Posterior cingulate gyrus (tissue), 11 donors: ENCODE measurements at regions not wholly inside any gene's neighbourhood (a gene's known extent, or its start where the extent isn't known, plus 50 kb on each side); places are given as distances from the start of the nearest gene placed in this dataset.

Source experiments
- DNase-seq, 10 donors: peaks; one replicate each; pipeline versions ENCODE4 v3.0.0 to v3.0.0-alpha.2; 2020 to 2021; ENCODE audit warnings: mixed read lengths in 3 of 10
- intact Hi-C: fragments of 100-400 bp; cut with DNase I; formaldehyde crosslinking; loops from one replicate; pipeline ENCODE4 v1.15.1; 2023

DNA sequence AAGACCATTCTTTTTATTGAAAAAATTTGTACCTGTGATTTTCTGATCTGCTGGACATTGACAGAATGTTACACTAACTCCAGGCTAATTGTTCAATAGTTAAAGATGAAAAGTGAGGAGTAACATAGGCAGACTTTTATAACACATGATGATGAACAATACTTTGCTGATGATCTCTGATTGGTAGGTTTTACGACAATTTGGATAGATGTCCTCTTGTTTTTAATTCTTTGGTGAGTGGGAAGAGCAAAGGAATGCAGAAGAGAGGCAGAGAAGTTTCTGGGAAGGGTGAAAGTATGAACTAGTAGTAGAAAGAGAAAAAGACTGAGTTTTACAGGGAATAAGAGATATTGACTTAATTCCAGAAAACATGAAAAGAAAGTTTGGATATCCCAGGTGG, 267.3 kb upstream of the HAND2 start:
- intact Hi-C loops, result no loop called here
- DNase-seq, result no peak

DNA sequence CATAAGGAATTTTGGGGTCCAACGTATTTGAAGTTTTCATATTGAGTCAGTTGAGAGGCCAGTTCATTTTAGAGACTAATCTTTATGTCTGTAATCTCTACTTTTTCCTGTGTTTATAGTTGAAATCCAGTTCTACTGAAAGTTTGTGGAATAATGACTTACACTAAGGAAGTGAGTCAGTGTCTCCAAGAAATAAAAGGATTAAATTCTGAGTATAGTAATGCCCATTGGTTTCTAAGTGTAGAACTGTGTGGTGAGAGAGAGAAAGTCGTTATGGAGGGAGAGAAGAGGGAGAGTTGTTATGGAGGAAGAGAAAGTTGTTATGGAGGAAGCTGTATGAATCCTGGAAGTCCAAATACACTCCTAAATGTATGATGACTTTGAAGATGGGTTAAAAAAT, 264.6 kb upstream of the HAND2 start:
- DNase-seq, result no peak
- intact Hi-C loops, result no loop called here

DNA sequence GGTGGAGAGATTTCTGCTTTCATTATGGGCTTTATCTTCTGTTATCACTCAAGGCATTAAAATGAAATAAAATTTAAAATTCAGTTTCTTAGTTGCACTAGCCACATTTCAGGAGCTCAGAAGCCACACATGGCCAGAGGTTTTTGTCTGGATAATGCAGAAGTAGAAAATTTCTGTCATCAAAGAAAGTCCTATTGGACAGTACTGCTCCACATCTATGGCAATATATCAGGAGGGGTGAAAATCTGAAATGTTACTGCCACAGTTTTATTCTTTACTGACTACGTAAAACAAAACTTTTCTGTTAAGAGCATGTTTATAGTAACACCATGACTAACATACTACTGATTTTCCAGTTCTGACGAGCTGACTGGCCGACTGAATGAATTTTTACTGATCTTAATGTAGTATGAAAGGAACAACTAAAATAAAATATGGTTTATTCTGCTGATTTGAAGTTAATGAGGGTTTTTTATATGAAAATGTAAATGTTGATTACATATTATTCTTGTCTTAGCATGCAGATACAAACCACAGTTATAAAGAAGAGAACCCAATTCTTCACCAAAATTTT, 264.0 kb upstream of the HAND2 start:
- intact Hi-C loops, result no loop called here
- DNase-seq, result no peak

DNA sequence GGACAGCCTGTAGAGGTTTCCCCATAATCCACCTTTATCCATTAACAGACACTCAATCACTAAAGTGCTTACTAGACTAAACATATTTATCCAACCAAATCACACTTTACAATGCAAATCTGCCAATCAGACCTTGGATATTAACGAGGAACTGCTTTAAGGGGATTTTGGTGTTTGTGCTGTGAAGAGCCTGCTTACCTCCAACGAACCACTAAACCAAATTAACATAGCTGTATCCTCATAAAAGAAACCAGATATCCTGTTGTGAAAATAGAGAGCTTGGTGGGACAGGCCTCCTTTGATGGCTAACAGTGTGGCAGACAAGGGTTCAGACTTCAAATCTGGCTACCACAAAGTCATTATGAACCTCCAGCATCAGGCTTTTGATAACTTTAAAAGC, 252.6 kb upstream of the HAND2 start:
- intact Hi-C loops, result no loop called here
- no peak for DNase-seq

DNA sequence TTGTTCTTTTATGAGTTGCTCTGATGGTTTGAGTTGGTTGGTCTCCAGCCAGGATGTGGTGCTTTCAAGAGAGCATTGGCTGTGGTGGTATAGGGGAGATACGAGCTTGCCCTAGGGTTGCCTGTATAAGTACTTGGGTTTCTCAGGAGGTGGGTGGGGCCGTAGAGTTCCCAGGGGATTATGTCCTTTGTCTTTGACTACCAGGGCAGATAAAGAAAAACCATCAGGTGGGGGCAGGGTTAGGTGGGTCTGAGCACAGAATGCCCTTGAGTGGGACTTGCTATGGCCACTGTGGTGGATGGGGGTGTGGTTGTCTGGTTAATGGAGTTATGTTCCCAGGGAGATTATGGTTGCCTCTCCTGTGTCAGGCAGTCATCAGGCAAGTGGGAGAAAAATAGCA, 247.9 kb upstream of the HAND2 start:
- no peak for DNase-seq
- intact Hi-C loops, result no loop called here

DNA sequence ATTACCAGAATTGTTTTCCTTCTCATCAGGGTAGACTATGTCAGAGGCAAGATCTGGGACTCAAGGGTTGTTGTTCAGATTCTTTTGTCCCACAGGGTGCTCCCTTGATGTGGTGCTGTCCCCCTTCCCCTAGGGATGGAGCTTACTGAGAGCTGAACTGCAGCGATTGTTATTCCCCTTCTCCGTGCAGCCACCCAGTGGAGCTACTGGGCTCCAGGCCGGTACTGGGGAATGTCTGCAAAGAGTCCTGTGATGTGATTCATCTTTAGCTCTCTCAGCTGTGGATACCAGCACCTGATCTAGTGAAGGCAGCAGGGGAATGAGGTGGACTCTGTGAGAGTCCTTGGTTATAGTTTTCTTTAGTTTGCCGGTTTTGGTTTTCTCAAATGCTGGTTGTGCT, 247.4 kb upstream of the HAND2 start:
- DNase-seq, result no peak
- intact Hi-C loops, result no loop called here

DNA sequence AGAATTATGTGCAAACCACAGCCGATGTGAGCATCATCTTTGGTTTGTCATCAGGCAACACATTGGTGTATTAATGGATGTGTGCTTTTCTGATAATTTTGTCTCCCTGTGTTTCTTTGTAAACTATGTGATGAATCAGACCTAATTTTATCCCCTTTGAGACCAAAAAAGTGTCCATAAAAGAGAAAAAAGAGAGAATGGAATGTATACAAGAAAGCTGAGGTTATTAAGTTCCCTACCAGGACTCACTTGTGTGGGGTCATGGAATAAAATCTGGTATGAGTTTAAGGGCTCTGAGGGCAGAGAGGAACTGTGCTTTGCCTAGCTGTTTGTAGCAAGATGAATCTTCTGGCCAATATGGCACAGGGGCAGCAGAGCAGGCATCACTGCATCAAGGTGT, 239.5 kb upstream of the HAND2 start:
- intact Hi-C loops, result no loop called here

DNA sequence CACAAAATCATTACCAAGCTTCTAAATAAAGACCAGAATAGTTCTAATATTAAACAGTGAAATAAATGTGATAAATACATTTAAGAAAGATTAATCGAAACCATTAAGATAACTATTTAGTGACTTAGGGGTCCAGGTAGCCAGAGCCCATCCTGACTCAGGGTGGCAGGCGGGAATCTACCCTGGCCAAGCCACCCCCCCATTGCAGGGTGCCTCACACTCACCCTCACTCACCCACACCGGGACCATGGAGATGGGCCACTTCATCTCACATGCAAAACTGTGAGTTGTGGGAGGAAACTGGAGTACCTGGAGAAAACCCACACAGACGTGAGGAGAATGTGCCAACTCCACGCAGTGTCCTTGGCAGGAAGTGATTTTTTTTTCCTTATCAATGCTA, 237.6 kb upstream of the HAND2 start:
- intact Hi-C loops, result no loop called here
- DNase-seq, result no peak

More for the DNA sequence above, 239.5 kb upstream of the HAND2 start:
- no peak for DNase-seq

DNA sequence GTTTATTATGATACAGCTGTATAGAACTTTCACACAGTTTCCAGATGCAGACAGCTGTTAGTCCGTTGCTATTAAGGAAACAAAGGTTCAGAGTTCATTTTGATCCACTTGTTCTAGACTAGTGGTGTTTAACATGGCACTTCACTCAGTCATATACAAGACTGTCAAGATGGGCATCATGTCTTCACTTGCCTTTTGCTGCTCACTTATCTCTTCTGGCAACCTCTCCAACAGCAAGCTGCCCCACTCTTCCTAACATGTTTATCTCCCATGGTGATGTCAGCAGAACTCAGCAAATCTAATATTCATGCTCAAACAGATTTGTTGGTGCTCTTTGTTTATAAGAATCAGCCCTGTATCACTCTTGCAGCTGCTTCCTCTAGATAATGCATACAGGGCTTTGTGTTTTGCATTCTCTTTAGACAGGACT, 236.2 kb upstream of the HAND2 start:
- intact Hi-C loops, result no loop called here
- no peak for DNase-seq

DNA sequence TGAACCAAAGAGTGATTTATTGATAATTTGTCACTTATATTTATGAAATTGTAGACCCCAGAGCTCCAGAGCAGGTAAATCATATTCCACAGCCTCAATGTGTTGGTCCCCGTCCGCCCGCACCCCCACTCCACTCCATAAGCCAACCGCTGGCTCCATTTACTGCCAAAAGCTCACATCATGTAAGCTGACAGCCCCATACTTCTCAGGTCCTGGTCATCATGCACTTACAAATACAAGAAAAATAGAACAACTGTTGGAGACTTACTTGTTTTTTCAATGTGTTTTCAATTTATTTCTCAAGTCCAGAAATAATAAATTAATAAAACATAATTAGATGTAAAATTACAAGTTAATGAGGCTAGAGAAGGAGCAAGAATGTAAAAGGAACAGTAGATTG, 235.7 kb upstream of the HAND2 start:
- intact Hi-C loops, result no loop called here
- no peak for DNase-seq

DNA sequence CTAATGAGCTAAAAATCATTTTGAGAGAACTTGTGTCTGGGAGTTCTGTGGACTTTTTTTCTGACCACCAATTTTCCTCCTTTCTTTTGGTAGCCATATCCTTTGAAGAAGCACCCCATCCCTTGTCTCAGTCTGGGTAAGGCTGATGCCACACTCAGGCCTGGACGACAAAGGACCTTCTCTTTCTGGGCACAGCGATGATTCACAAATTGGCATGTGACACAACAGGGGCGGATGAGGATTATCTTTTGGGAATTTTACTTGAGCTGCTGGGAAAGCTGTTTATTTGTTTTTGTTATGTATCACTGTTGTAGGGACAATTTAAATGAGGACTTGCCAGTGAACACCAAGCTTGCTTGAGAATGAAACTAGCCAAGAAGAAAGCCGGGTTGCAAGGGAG, 233.4 kb upstream of the HAND2 start:
- intact Hi-C loops, result no loop called here
- no peak for DNase-seq

DNA sequence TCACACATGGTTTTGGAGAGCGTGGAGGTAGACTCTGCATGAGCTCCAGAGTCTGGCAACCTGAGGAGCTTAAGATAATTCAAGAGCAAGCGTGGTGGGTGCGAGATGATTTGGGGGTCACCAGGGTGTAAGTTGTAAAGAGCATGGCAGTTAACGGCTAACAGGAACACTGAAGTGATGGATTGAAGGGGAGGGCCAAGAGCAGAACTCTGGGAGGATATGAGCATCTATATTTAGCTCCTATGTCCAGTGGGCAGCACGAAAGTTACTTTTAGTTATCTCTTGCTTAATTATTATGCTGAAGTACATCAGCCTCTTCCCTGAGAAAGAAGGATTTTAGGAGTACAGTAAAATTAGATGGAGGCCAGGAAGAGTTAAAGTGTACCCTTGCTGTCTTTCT, 231.9 kb upstream of the HAND2 start:
- intact Hi-C loops, result no loop called here

DNA sequence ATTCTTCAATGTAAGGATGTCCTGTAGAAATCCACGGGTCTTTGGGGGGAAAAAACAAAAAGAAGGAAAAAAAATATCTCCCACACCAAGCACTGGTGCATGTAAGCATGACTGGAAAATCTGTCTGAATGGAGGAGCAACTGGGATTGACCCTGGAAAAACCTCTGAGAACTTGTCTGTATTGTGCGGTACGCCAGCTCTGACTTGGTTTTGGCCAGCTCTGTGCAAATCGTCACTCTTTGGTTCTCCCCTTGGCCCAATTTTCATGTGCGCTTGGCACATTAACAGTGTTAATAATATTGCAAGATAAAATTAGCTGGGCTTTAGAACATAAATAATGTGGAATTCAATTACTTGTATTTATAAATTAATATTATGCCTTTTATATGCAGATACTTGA, 231.2 kb upstream of the HAND2 start:
- intact Hi-C loops, result no loop called here
- no peak for DNase-seq

More for the DNA sequence above, 231.9 kb upstream of the HAND2 start:
- no peak for DNase-seq

DNA sequence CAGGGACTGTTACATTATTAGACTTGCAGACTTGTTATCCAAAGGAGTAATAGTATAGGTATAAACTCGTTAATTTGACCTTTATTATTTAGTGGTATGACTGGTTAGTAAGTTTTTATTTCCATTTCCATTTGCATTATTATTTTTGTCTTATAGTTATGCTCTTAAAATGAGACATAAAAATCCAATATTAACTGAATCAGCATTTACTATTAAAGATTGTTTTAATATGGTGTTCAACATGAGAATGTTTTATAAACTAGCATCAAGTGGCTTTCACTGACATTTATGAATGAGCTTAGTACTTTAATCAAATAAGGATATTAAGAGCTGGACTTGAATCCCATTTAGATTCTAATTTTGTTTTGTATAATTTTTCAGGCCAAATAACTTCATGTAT, 228.1 kb upstream of the HAND2 start:
- intact Hi-C loops, result no loop called here
- DNase-seq, result no peak

DNA sequence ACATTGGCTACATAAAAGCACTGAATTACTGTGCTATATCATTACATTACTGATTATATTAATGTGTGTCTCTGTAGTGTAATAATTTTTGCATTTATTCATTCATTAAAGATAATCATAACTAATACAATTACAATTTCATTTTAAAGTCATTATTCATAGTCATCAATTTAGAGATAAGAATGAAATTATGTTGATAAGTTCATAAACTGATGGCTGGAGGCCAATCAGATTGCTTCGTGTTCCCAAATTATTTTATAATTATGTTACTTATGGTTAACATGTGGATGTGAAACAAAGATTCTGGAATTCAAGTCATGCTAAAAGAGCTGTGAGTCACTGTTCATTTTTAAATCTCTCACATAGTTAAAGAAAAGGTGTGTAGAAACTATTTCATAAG, 223.4 kb upstream of the HAND2 start:
- DNase-seq, result no peak
- intact Hi-C loops, result no loop called here

DNA sequence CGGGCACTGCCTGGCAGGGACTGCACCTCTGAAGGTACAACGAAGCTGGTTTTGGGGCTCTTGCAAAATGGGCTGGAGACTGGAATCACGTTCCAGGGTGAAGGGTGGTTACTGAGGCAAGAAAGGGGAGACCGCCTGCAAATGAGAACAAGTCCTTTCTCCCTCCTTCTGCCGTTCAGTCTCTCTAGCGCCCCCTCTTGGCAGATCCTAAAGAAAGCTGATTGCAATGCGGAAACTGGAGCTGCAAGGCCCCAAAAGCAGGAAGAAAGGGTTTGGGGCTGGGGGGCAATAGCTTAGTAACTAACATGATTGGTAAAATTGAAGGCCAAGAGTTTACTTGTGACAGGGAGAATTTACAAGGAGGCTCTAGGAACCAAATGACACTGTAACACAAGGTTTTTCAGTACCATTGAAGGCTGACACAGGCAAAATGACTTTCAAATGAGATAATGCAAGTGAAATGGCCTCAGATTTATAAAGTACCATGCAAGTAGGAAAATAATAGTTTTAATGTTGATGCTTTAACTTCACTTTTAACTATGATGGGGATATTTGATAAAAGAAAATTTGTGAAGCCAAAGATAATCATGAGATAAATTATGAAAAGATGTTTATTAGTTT, 222.7 kb upstream of the HAND2 start:
- no peak for DNase-seq
- intact Hi-C loops, result no loop called here

DNA sequence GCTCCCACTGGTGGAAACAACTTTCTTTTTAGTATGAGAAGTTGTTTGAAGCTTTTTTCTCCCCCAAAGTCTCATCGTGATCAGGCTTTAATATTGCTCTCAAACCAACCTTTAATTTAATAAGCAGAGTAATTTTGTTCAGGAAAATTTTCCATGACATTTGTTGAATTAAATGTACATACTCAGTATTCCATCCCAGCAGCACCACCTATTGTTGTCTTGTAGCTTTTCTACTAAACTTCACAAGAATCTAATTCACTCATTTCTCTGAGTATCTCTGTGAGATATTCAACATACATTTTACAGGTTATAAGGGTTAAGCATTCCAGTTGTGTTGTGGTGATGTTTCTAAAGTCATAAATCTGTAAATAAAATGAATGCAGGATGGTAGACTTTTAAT, 218.3 kb upstream of the HAND2 start:
- intact Hi-C loops, result no loop called here
- DNase-seq, result no peak

DNA sequence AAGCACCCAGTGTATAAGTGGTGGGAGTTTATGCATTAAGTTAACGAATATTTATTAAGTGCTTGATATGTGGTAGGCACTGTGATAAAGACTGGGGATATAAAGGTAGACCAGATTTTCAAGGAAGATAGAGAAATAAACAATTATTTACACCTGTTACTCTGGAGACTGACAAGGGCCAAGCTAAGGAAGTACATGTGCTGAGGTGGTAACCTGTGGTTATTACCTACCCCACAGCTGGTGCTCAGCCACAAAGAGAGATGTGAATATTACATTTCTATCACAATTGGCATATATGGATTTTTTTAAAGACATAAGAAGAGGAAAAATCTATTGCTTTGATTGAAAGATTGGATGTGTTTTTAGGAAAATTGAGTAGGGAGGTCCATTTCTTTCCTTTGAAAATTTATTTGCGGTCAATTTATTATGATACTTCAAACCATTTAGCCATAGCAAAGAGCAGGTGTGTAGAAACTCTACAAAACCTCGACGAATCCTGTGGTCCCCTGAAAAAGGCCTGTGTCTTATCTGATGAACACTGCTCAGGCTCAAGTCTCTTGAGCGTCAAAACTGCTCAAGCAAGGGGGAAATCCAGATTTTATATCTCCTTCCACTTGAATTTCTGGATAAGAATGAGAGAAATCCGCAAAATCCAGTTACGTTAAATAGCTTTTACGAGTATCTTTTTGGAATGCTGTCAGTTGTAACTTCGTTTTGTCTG, 217.7 kb upstream of the HAND2 start:
- intact Hi-C loops, result no loop called here
- no peak for DNase-seq

DNA sequence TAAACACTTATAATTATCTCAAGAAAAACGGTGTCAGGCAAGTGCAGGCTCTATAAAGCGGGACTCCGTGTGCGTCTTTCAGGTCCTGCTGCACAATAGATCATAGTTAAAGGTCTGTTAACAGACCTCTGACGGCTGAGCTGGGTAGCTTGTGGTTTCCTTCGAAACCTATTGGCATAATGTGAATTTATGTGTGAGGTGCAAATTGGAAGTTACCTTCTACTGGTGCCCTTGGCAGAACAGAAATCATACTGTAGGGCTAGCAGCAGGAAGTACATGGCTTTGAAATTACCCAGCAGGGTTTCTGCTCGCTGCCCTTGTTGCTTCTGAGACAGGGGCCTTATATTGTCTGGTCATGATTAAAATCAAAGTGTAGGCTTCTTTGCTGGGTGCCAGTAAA, 216.4 kb upstream of the HAND2 start:
- intact Hi-C loops, result no loop called here
- DNase-seq, result no peak

DNA sequence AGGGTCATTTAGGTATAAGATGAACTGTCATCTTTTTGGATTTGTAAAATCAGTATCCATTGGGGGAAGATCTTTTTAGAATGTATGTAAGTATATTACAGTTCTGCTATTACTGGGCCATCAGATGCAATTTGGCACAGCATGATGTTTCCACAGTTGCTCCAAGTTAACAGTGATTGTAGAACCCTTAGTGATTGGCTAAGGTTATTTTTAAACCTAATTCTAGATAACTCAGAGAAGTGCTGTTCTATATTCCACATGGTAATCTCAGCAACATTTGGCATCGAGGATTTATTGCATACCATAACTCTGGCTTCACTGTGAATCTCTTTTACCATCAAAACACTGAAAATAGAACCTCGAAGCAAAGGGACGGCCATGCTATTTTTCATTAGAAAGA, 215.7 kb upstream of the HAND2 start:
- intact Hi-C loops, result no loop called here
- DNase-seq, result no peak

DNA sequence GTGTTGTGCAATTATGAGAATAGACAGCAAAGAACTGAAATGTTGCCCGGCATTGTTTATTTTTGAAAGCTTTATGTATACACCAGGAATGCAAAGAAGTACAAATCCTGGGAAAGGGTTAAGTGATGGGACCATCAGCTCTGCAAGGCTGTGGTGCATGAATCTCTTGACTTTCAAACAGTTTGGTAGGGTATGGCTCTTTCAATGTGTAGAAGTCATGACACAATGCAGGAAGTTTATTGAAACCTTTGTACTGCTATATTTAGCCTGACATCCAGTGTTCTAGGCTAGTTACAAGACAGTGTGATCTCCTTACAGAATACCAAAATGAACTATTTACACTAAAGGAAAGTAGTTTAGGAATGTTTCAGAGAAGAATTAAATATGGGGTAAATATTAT, 206.8 kb upstream of the HAND2 start:
- intact Hi-C loops, result no loop called here
- DNase-seq, result no peak

DNA sequence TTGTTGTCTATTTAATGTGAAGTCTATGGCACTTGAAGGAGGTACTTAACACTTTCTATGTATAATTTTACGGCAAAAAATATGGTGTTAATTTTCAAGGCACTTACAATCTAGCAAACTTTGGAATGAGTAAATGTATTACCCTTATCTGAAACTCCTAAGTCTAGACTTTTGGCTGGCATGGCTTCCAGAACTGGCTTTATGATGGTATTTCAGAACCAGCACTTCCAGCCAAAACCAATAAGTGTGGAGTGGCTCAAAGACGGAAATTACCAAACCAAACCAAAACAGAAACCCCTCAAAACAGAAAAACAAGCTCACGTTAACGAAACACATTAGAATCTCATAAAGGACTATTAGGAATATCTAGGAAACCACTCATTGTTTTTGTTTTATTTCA, 205.6 kb upstream of the HAND2 start:
- DNase-seq, result no peak
- intact Hi-C loops, result no loop called here
